ENCODE measurements at regions not wholly inside any gene's neighbourhood (a gene's known extent, or its start where the extent isn't known, plus 50 kb on each side); places are given as distances from the start of the nearest gene placed in this dataset.
A peak's percentile ranks its signal among the peaks of the same experiment; 100 is the strongest.
"Not testable (repeated sequence)": the region's sequence is repeated elsewhere in the genome, so short reads cannot be mapped to it uniquely, and the experiment has no call there.

DNA sequence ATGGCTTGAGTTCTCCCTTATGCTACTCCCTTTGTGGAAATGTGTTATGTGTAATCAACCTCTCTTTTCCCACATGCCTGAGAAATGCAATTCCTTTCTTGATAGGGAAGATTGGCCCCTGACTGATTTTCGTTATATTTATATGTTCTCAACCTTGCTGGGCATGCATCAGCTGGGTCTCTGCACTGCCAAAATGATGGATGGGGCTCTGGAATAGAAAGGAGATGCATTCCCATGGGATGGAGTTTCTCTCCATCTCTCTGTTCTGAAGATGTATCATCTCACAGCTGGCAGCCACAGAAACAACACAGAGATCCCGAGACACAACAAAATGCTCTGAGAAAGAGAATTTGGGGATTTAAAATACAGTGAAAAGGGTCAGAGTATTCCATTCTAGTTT, 327.7 kb upstream of the LMCD1 start:
- Histone ChIP-seq H3K4me1 (ENCODE audit: control insufficient read depth in 5 of 5, insufficient read depth in 5 of 5, low read length in 5 of 5) (peaks cover 0 to 13% (median 0%) of the 10 kb centered on the region in 5 donors), H3K27ac (ENCODE audit: low read depth in 1 of 2, low read length in 1 of 2) (no peak overlapping the region), H3K4me3 (no peak overlapping the region), H3K27me3 (ENCODE audit: control insufficient read depth in 3 of 3, insufficient read depth in 3 of 3, low read length in 2 of 3) (no peaks in the 10 kb centered on the region), H3K36me3 (ENCODE audit: control insufficient read depth in 4 of 4, insufficient read depth in 4 of 4, low read length in 4 of 4) (no peaks in the 10 kb centered on the region), H3K9ac (ENCODE audit: insufficient read depth in 1 of 2, low read length in 2 of 2) (no peak overlapping the region), H3K9me3 (ENCODE audit: control insufficient read depth in 4 of 4, insufficient read depth in 3 of 4, low read length in 3 of 4) (no peaks in the 10 kb centered on the region)
- TF ChIP-seq, protein P1, sequence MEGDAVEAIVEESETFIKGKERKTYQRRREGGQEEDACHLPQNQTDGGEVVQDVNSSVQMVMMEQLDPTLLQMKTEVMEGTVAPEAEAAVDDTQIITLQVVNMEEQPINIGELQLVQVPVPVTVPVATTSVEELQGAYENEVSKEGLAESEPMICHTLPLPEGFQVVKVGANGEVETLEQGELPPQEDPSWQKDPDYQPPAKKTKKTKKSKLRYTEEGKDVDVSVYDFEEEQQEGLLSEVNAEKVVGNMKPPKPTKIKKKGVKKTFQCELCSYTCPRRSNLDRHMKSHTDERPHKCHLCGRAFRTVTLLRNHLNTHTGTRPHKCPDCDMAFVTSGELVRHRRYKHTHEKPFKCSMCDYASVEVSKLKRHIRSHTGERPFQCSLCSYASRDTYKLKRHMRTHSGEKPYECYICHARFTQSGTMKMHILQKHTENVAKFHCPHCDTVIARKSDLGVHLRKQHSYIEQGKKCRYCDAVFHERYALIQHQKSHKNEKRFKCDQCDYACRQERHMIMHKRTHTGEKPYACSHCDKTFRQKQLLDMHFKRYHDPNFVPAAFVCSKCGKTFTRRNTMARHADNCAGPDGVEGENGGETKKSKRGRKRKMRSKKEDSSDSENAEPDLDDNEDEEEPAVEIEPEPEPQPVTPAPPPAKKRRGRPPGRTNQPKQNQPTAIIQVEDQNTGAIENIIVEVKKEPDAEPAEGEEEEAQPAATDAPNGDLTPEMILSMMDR (IDR thresholded peaks at IDR 0.05; ENCODE audit: control extremely low read depth, extremely low read depth), result no peak
- peak in 1 of 3 donors; percentile 7 for DNase-seq
- 55 to 73% methylated on average over 2 of the region's 2 CpGs for WGBS, 2 donors
- ATAC-seq (ENCODE audit: insufficient read depth, low FRiP score), result no peak

DNA sequence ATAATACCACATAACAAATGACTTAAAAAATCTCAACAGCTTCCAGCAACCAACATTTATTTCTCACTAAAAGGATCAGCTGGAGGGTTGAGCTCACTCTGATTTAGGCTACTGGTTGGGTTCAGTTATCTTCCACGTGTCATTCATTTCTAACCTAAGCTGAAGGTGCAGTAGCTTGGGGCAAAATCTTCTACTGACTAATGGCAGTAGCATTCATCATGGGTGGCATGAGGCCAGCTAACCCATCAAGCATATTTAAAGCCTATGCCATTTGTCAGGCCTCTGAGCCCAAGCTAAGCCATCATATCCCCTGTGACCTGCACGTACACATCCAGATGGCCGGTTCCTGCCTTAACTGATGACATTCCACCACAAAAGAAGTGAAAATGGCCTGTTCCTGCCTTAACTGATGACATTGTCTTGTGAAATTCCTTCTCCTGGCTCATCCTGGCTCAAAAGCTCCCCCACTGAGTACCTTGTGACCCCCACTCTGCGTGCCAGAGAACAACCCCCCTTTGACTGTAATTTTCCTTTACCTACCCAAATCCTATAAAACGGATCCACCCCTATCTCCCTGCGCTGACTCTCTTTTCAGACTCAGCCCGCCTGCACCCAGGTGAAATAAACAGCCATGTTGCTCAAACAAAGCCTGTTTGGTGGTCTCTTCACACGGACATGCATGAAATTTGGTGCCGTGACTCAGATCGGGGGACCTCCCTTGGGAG, 324.7 kb upstream of the LMCD1 start:
- not testable (repeated sequence) for DNase-seq; H3K4me1 ChIP-seq (ENCODE audit: control insufficient read depth in 5 of 5, insufficient read depth in 5 of 5, low read length in 5 of 5); H3K27ac ChIP-seq (ENCODE audit: low read depth in 1 of 2, low read length in 1 of 2); H3K36me3 ChIP-seq (ENCODE audit: control insufficient read depth in 4 of 4, insufficient read depth in 4 of 4, low read length in 4 of 4); H3K9me3 ChIP-seq (ENCODE audit: control insufficient read depth in 4 of 4, insufficient read depth in 3 of 4, low read length in 3 of 4); H3K9ac ChIP-seq (ENCODE audit: insufficient read depth in 1 of 2, low read length in 2 of 2); H3K4me3 ChIP-seq; ATAC-seq (ENCODE audit: insufficient read depth, low FRiP score); H3K27me3 ChIP-seq (ENCODE audit: control insufficient read depth in 3 of 3, insufficient read depth in 3 of 3, low read length in 2 of 3)
- 87 to 90% methylated on average over 9 to 10 of the region's 10 CpGs for WGBS, 2 donors

DNA sequence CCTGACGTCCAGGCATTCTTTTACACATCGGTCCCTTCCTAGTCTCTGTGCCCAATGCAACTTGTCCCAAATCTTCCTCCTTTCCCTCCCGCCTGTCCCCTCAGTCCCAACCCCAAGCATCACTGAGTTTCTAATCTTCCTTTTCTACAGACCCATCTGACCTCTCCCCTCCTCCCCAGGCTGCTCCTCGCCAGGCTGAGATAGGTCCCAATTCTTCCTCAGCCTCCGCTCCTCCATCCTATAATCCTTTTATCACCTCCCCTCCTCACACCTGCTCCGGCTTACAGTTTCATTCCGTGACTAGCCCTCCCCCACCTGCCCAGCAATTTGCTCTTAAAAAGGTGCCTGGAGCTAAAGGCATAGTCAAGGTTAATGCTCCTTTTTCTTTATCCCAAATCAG, 323.1 kb upstream of the LMCD1 start:
- WGBS, 2 donors, result 82 to 84% methylated on average over 7 of the region's 7 CpGs

DNA sequence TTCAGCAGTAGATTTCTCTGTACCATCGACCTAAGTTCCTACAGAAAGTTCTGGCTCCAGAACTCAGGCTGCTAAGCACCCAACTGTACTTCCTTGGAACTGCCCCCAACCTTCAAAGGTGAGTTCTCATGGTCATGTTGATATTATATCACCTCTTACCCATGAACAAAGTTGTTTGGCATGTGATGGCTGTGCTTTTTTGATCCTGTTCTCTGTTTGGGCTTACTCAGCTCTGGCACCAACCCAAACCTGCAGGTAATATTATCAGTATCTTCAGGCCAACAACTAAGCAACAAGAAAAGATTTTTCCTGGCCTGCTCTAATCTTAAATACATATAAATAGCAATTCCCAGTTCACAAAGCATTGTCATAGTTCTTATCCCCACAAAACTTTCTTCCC, 318.7 kb upstream of the LMCD1 start:
- peaks cover 0 to 3% (median 0%) of the 10 kb centered on the region in 5 donors for H3K4me1 ChIP-seq (ENCODE audit: control insufficient read depth in 5 of 5, insufficient read depth in 5 of 5, low read length in 5 of 5)
- H3K27ac ChIP-seq (ENCODE audit: low read depth in 1 of 2, low read length in 1 of 2), result no peak overlapping the region
- DNase-seq (no peak), ATAC-seq (ENCODE audit: insufficient read depth, low FRiP score) (no peak)
- no peak overlapping the region for H3K9ac ChIP-seq (ENCODE audit: insufficient read depth in 1 of 2, low read length in 2 of 2)
- H3K27me3 ChIP-seq (ENCODE audit: control insufficient read depth in 3 of 3, insufficient read depth in 3 of 3, low read length in 2 of 3), result no peaks in the 10 kb centered on the region
- no peaks in the 10 kb centered on the region for H3K9me3 ChIP-seq (ENCODE audit: control insufficient read depth in 4 of 4, insufficient read depth in 3 of 4, low read length in 3 of 4)
- TF ChIP-seq, protein P1 (IDR thresholded peaks at IDR 0.05; ENCODE audit: control extremely low read depth, extremely low read depth), result no peak
- WGBS, 2 donors, result 61 to 77% methylated on average over 1 of the region's 1 CpG
- no peaks in the 10 kb centered on the region for H3K36me3 ChIP-seq (ENCODE audit: control insufficient read depth in 4 of 4, insufficient read depth in 4 of 4, low read length in 4 of 4)
- H3K4me3 ChIP-seq, result no peak overlapping the region

More for the DNA sequence above, 323.1 kb upstream of the LMCD1 start:
- not testable (repeated sequence) for DNase-seq; H3K27me3 ChIP-seq (ENCODE audit: control insufficient read depth in 3 of 3, insufficient read depth in 3 of 3, low read length in 2 of 3); H3K9ac ChIP-seq (ENCODE audit: insufficient read depth in 1 of 2, low read length in 2 of 2); H3K36me3 ChIP-seq (ENCODE audit: control insufficient read depth in 4 of 4, insufficient read depth in 4 of 4, low read length in 4 of 4); ATAC-seq (ENCODE audit: insufficient read depth, low FRiP score); H3K4me1 ChIP-seq (ENCODE audit: control insufficient read depth in 5 of 5, insufficient read depth in 5 of 5, low read length in 5 of 5); H3K9me3 ChIP-seq (ENCODE audit: control insufficient read depth in 4 of 4, insufficient read depth in 3 of 4, low read length in 3 of 4); H3K4me3 ChIP-seq; H3K27ac ChIP-seq (ENCODE audit: low read depth in 1 of 2, low read length in 1 of 2)

Data from lung (tissue), 11 donors.